ENCODE measurements at regions not wholly inside any gene's neighbourhood (a gene's known extent, or its start where the extent isn't known, plus 50 kb on each side); places are given as distances from the start of the nearest gene placed in this dataset.

DNA sequence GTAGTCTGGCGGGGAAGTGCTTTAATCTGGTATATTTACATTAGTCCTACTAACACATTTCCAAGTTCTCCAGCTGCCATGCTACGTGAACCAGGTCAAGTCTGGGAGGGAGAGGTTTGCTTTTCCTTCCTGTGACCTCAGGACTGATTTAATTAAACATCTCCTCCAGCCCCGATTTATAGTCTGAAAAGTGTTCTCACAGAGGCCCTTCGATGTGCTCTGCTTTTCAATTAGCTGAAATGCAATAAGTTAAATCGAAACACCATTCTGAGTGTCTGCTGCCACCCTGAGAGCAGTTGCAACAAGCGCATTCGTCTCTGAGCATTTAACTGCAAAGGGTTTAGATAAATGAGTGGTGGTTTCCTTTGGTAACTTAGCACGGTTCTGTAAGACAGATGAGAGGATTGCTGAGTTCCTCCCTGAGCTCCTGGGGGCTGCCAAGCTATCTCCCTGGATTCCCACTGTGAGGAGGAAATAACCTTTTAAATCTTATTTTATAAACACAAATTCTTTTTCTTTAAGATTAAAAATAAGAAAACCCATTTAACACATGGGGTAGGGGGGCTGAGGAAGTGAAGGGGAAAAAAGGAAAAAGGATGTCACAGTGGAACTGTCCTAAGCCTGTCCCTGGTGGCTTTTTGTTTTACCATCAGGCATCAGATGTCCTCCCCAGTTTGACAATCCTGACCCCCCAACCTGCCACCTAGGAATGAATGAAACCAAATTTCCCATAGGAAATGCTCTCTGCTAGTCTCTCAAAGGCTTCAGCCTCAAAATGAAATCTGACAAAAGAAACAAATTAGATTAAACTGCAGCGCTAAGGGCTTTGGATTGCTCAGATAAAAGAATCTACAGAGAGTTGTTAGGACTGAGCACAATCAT is 56.5 kb upstream of the CREB1 start:
- DNase-seq, result peak; percentile 51
- POLR2A ChIA-PET, result interaction anchor here (0.7 to 6.7 kb wide), 8 partner anchors 36 to 672 kb away, joined by 3 to 62 read pairs (median 3); partner anchors contain the start of gene KLF7

More for the DNA sequence above, 56.5 kb upstream of the CREB1 start:
- H3K9me3 ChIP-seq, result no peaks in the 10 kb centered on the region
- H3K36me3 ChIP-seq (replicated peaks in 1 of 2; ENCODE audit: control insufficient read depth in 1 of 2, insufficient read depth in 2 of 2, low read length in 1 of 2), result no peaks in the 10 kb centered on the region
- peaks cover 13 to 52% of the 10 kb centered on the region in 2 experiments; a peak in 3 of 4 replicates for H3K4me1 ChIP-seq (ENCODE audit: control insufficient read depth in 1 of 2, insufficient read depth in 2 of 2, low read depth in 1 of 2, low read length in 1 of 2)
- H3K9ac ChIP-seq, result peak overlapping the region; percentile 40; the same call in 1 of the 2 replicates
- no peaks in the 10 kb centered on the region for H3K27me3 ChIP-seq (ENCODE audit: insufficient read depth)
- peak overlapping the region; percentile 75 for H2AFZ ChIP-seq (ENCODE audit: low read depth)
- H4K20me1 ChIP-seq (ENCODE audit: insufficient read depth), result no peaks in the 10 kb centered on the region
- peak overlapping the region; percentile 63 for H3K4me2 ChIP-seq
- H3K27ac ChIP-seq (ENCODE audit: low read depth in 2 of 2, low read length in 1 of 2), result peak overlapping the region; percentile 50 to 93; a peak in 3 of 4 replicates
- no peaks in the 10 kb centered on the region for H3K79me2 ChIP-seq (ENCODE audit: insufficient read depth)
- no peaks in the 10 kb centered on the region for H3K9me2 ChIP-seq
- TF ChIP-seq CHD2 (IDR thresholded peaks at IDR 0.05; ENCODE audit: low read length, partially characterized antibody) (peak; percentile 29), SMC3 (IDR thresholded peaks at IDR 0.05; ENCODE audit: low read depth, low read length) (peak; percentile 98), TEAD4 (IDR thresholded peaks at IDR 0.05; ENCODE audit: borderline replicate concordance, insufficient read depth) (no peak), GATA2 (CRISPR knock-in tag; IDR thresholded peaks at IDR 0.05) (peak; percentile 26; the same call in 1 of the 2 replicates), TCF12 (IDR thresholded peaks at IDR 0.05) (0 out of 2 replicates have a peak, but pooled peaks have one; percentile 6), RAD21 (IDR thresholded peaks at IDR 0.05; ENCODE audit: low read length) (peak; percentile 100), TAF1 (IDR thresholded peaks at IDR 0.05; ENCODE audit: borderline replicate concordance, low read depth, low read length) (no peak), EP300 (IDR thresholded peaks at IDR 0.05; ENCODE audit: borderline replicate concordance in 1 of 2, low read depth in 1 of 2, low read length in 1 of 2) (peak in 1 of 2 experiments; percentile 73; a peak in 1 of 4 replicates), ELF1 (IDR thresholded peaks at IDR 0.05) (no peak), RCOR1 (IDR thresholded peaks at IDR 0.05; ENCODE audit: low read length) (peak; percentile 53; the same call in 1 of the 2 replicates), MXI1 (IDR thresholded peaks at IDR 0.05; ENCODE audit: low read depth, low read length) (no peak; the same call in 1 of the 2 replicates), FOXJ3 (CRISPR knock-in tag; IDR thresholded peaks at IDR 0.05) (no peak), RFX5 (IDR thresholded peaks at IDR 0.05; ENCODE audit: low read length) (0 out of 2 replicates have a peak, but pooled peaks have one; percentile 49)
- TF ChIP-seq, protein P1, sequence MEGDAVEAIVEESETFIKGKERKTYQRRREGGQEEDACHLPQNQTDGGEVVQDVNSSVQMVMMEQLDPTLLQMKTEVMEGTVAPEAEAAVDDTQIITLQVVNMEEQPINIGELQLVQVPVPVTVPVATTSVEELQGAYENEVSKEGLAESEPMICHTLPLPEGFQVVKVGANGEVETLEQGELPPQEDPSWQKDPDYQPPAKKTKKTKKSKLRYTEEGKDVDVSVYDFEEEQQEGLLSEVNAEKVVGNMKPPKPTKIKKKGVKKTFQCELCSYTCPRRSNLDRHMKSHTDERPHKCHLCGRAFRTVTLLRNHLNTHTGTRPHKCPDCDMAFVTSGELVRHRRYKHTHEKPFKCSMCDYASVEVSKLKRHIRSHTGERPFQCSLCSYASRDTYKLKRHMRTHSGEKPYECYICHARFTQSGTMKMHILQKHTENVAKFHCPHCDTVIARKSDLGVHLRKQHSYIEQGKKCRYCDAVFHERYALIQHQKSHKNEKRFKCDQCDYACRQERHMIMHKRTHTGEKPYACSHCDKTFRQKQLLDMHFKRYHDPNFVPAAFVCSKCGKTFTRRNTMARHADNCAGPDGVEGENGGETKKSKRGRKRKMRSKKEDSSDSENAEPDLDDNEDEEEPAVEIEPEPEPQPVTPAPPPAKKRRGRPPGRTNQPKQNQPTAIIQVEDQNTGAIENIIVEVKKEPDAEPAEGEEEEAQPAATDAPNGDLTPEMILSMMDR (IDR thresholded peaks at IDR 0.05), result peak; percentile 89
- TF ChIP-seq, protein P2, sequence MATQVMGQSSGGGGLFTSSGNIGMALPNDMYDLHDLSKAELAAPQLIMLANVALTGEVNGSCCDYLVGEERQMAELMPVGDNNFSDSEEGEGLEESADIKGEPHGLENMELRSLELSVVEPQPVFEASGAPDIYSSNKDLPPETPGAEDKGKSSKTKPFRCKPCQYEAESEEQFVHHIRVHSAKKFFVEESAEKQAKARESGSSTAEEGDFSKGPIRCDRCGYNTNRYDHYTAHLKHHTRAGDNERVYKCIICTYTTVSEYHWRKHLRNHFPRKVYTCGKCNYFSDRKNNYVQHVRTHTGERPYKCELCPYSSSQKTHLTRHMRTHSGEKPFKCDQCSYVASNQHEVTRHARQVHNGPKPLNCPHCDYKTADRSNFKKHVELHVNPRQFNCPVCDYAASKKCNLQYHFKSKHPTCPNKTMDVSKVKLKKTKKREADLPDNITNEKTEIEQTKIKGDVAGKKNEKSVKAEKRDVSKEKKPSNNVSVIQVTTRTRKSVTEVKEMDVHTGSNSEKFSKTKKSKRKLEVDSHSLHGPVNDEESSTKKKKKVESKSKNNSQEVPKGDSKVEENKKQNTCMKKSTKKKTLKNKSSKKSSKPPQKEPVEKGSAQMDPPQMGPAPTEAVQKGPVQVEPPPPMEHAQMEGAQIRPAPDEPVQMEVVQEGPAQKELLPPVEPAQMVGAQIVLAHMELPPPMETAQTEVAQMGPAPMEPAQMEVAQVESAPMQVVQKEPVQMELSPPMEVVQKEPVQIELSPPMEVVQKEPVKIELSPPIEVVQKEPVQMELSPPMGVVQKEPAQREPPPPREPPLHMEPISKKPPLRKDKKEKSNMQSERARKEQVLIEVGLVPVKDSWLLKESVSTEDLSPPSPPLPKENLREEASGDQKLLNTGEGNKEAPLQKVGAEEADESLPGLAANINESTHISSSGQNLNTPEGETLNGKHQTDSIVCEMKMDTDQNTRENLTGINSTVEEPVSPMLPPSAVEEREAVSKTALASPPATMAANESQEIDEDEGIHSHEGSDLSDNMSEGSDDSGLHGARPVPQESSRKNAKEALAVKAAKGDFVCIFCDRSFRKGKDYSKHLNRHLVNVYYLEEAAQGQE (IDR thresholded peaks at IDR 0.05; ENCODE audit: low read depth, low read length), result no peak
- TF ChIP-seq, protein P3, sequence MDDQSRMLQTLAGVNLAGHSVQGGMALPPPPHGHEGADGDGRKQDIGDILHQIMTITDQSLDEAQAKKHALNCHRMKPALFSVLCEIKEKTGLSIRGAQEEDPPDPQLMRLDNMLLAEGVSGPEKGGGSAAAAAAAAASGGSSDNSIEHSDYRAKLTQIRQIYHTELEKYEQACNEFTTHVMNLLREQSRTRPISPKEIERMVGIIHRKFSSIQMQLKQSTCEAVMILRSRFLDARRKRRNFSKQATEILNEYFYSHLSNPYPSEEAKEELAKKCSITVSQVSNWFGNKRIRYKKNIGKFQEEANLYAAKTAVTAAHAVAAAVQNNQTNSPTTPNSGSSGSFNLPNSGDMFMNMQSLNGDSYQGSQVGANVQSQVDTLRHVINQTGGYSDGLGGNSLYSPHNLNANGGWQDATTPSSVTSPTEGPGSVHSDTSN (IDR thresholded peaks at IDR 0.05), result peak; percentile 20; the same call in 1 of the 2 replicates
- CTCF ChIA-PET, result interaction anchor here (0.5 to 7.4 kb wide), 72 partner anchors 9 to 784 kb away, joined by 3 to 127 read pairs (median 4); partner anchors contain the start of gene KLF7
- H3K4me3 ChIP-seq (ENCODE audit: low read depth in 2 of 2, low read length in 1 of 2), result peak overlapping the region in 1 of 2 experiments; percentile 10; a peak in 1 of 4 replicates
- WGBS (ENCODE audit: low lambda C conversion rate), result 23% methylated on average over 9 of the region's 9 CpGs
- peaks cover 6% of the 10 kb centered on the region for H3F3A ChIP-seq (replicated peaks; ENCODE audit: insufficient read depth)
